ENCODE measurements at regions not wholly inside any gene's neighbourhood (a gene's known extent, or its start where the extent isn't known, plus 50 kb on each side); places are given as distances from the start of the nearest gene placed in this dataset.
A peak's percentile ranks its signal among the peaks of the same experiment; 100 is the strongest.

DNA sequence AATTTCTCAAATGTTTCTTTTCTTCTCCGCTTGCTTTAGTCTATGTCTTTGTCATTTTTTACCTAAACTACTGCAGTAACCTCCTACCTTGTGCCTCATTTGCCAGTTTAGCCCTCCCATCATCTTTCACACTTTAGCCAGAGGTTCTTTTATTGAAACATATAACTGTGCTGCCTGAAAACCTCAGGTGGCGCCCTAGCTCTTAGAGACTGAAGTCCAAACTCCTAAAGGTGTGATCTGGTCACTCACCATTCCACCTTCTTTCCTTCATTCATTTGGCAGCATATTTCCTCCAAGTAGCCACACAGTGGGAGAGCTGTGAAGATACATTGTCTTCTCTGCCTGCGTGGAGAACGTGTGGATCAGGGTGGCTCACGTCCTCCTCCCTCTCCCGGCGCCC is 98.2 kb upstream of the MAPRE2 start:
- DNase-seq (ENCODE audit: low spot score) = no peak
- Mint-ChIP-seq H3K27ac (no peak overlapping the region), H3K27me3 (ENCODE audit: low read depth) (no peaks in the 10 kb centered on the region; the same call in 1 of the 2 replicates), H3K36me3 (no peaks in the 10 kb centered on the region), H3K4me3 (no peak overlapping the region), H3K4me1 (peaks cover 19% of the 10 kb centered on the region), H3K9me3 (no peaks in the 10 kb centered on the region)
- TF ChIP-seq, protein P1, sequence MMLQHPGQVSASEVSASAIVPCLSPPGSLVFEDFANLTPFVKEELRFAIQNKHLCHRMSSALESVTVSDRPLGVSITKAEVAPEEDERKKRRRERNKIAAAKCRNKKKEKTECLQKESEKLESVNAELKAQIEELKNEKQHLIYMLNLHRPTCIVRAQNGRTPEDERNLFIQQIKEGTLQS (CRISPR knock-in tag; conservative IDR thresholded peaks at IDR 0.05) = no peak
- POLR2A ChIA-PET = no interaction called here
- CTCF ChIA-PET = interaction anchor here (0.5 to 2.0 kb wide), 5 partner anchors 57 to 622 kb away, joined by 3 to 8 read pairs (median 4); no protein-coding TSS in a partner anchor
- peak; percentile 70 for ATAC-seq

DNA sequence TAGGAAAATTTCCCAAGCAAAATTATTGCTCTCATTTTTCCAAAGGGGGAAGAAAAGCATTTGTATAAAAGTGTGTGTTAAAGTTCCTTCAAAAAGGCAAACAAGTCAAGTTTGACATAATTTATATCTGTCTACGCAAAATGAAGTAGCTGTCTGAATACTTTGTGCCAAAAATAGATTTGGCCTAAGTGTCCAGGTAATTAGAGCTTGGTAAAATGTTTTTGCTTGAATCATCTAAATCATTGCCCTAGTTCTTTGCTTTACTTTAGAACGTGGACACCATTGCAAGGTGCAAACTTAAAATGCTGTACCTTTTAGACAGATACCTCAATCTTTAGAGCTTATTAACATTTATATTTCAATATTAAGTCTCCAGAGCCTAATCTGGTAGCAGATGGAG is 97.6 kb upstream of the MAPRE2 start:
- ChIA-PET CTCF (interaction anchor here (0.5 to 2.0 kb wide), 4 partner anchors 57 to 623 kb away, joined by 3 to 8 read pairs (median 4); no protein-coding TSS in a partner anchor), POLR2A (no interaction called here)
- H3K4me3 Mint-ChIP-seq = no peak overlapping the region

More for the DNA sequence above, 97.6 kb upstream of the MAPRE2 start:
- H3K9me3 Mint-ChIP-seq = no peaks in the 10 kb centered on the region
- H3K36me3 Mint-ChIP-seq = no peaks in the 10 kb centered on the region
- ATAC-seq (no peak), DNase-seq (ENCODE audit: low spot score) (no peak)
- peaks cover 20% of the 10 kb centered on the region for H3K4me1 Mint-ChIP-seq
- no peak for TF ChIP-seq SOX15 (CRISPR knock-in tag; IDR thresholded peaks at IDR 0.05)
- TF ChIP-seq, protein P2, sequence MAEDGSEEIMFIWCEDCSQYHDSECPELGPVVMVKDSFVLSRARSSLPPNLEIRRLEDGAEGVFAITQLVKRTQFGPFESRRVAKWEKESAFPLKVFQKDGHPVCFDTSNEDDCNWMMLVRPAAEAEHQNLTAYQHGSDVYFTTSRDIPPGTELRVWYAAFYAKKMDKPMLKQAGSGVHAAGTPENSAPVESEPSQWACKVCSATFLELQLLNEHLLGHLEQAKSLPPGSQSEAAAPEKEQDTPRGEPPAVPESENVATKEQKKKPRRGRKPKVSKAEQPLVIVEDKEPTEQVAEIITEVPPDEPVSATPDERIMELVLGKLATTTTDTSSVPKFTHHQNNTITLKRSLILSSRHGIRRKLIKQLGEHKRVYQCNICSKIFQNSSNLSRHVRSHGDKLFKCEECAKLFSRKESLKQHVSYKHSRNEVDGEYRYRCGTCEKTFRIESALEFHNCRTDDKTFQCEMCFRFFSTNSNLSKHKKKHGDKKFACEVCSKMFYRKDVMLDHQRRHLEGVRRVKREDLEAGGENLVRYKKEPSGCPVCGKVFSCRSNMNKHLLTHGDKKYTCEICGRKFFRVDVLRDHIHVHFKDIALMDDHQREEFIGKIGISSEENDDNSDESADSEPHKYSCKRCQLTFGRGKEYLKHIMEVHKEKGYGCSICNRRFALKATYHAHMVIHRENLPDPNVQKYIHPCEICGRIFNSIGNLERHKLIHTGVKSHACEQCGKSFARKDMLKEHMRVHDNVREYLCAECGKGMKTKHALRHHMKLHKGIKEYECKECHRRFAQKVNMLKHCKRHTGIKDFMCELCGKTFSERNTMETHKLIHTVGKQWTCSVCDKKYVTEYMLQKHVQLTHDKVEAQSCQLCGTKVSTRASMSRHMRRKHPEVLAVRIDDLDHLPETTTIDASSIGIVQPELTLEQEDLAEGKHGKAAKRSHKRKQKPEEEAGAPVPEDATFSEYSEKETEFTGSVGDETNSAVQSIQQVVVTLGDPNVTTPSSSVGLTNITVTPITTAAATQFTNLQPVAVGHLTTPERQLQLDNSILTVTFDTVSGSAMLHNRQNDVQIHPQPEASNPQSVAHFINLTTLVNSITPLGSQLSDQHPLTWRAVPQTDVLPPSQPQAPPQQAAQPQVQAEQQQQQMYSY (CRISPR knock-in tag; IDR thresholded peaks at IDR 0.05) = no peak
- TF ChIP-seq, protein P3, sequence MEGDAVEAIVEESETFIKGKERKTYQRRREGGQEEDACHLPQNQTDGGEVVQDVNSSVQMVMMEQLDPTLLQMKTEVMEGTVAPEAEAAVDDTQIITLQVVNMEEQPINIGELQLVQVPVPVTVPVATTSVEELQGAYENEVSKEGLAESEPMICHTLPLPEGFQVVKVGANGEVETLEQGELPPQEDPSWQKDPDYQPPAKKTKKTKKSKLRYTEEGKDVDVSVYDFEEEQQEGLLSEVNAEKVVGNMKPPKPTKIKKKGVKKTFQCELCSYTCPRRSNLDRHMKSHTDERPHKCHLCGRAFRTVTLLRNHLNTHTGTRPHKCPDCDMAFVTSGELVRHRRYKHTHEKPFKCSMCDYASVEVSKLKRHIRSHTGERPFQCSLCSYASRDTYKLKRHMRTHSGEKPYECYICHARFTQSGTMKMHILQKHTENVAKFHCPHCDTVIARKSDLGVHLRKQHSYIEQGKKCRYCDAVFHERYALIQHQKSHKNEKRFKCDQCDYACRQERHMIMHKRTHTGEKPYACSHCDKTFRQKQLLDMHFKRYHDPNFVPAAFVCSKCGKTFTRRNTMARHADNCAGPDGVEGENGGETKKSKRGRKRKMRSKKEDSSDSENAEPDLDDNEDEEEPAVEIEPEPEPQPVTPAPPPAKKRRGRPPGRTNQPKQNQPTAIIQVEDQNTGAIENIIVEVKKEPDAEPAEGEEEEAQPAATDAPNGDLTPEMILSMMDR (IDR thresholded peaks at IDR 0.05) = no peak
- no peak for TF ChIP-seq MXD4 (CRISPR knock-in tag; IDR thresholded peaks at IDR 0.05; ENCODE audit: borderline replicate concordance)
- TF ChIP-seq, protein P4, sequence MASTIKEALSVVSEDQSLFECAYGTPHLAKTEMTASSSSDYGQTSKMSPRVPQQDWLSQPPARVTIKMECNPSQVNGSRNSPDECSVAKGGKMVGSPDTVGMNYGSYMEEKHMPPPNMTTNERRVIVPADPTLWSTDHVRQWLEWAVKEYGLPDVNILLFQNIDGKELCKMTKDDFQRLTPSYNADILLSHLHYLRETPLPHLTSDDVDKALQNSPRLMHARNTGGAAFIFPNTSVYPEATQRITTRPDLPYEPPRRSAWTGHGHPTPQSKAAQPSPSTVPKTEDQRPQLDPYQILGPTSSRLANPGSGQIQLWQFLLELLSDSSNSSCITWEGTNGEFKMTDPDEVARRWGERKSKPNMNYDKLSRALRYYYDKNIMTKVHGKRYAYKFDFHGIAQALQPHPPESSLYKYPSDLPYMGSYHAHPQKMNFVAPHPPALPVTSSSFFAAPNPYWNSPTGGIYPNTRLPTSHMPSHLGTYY (CRISPR knock-in tag; IDR thresholded peaks at IDR 0.05) = no peak
- TF ChIP-seq FOXP1 (CRISPR knock-in tag; IDR thresholded peaks at IDR 0.05; ENCODE audit: borderline replicate concordance) = no peak
- TF ChIP-seq ZNF396 (CRISPR knock-in tag; IDR thresholded peaks at IDR 0.05; ENCODE audit: borderline replicate concordance) = no peak
- no peak for TF ChIP-seq GABPB1 (CRISPR knock-in tag; IDR thresholded peaks at IDR 0.05)
- TF ChIP-seq HMGA2 (CRISPR knock-in tag; IDR thresholded peaks at IDR 0.05) = no peak
- TF ChIP-seq, protein P5, sequence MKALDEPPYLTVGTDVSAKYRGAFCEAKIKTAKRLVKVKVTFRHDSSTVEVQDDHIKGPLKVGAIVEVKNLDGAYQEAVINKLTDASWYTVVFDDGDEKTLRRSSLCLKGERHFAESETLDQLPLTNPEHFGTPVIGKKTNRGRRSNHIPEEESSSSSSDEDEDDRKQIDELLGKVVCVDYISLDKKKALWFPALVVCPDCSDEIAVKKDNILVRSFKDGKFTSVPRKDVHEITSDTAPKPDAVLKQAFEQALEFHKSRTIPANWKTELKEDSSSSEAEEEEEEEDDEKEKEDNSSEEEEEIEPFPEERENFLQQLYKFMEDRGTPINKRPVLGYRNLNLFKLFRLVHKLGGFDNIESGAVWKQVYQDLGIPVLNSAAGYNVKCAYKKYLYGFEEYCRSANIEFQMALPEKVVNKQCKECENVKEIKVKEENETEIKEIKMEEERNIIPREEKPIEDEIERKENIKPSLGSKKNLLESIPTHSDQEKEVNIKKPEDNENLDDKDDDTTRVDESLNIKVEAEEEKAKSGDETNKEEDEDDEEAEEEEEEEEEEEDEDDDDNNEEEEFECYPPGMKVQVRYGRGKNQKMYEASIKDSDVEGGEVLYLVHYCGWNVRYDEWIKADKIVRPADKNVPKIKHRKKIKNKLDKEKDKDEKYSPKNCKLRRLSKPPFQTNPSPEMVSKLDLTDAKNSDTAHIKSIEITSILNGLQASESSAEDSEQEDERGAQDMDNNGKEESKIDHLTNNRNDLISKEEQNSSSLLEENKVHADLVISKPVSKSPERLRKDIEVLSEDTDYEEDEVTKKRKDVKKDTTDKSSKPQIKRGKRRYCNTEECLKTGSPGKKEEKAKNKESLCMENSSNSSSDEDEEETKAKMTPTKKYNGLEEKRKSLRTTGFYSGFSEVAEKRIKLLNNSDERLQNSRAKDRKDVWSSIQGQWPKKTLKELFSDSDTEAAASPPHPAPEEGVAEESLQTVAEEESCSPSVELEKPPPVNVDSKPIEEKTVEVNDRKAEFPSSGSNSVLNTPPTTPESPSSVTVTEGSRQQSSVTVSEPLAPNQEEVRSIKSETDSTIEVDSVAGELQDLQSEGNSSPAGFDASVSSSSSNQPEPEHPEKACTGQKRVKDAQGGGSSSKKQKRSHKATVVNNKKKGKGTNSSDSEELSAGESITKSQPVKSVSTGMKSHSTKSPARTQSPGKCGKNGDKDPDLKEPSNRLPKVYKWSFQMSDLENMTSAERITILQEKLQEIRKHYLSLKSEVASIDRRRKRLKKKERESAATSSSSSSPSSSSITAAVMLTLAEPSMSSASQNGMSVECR (CRISPR knock-in tag; IDR thresholded peaks at IDR 0.05; ENCODE audit: borderline replicate concordance) = no peak
- no peak overlapping the region for H3K27ac Mint-ChIP-seq
- H3K27me3 Mint-ChIP-seq (ENCODE audit: low read depth) = no peaks in the 10 kb centered on the region; the same call in 1 of the 2 replicates

Data from WTC11 (cell line).